ENCODE measurements at regions not wholly inside any gene's neighbourhood (a gene's known extent, or its start where the extent isn't known, plus 50 kb on each side); places are given as distances from the start of the nearest gene placed in this dataset.

DNA sequence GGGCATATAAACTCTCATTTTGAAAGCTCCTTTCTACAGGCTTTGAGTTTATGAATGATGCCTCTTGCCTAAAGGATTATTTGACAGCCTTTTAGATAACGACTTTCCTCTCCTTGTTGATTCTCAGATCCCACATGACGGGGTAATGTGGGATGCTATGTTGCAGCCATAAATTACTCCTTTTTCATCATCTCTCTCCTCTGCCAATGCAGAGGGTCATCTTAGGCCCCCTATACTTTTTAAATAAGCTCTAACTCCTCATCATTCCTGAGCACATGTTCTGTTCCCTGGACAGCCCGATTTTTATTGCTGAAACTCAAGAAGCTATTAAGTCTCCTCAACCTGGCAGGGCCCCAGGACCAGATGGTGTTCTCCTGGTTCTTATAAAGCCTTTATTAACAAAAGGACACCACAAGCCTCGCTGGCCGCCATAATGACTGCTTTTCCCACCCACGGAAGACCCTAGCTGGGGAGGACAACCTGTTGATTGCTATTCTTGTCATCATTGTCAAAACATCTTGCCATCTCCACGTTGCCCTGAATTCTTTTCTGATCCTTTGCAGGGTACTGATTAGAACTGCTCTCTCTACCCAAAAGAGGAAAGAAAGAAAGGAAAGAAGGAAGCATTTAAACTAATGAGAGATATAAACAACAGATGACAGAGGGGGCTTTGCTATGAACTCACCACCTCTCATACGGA lies 150.7 kb downstream of the DHX15 start:
- TF ChIP-seq, protein P1, sequence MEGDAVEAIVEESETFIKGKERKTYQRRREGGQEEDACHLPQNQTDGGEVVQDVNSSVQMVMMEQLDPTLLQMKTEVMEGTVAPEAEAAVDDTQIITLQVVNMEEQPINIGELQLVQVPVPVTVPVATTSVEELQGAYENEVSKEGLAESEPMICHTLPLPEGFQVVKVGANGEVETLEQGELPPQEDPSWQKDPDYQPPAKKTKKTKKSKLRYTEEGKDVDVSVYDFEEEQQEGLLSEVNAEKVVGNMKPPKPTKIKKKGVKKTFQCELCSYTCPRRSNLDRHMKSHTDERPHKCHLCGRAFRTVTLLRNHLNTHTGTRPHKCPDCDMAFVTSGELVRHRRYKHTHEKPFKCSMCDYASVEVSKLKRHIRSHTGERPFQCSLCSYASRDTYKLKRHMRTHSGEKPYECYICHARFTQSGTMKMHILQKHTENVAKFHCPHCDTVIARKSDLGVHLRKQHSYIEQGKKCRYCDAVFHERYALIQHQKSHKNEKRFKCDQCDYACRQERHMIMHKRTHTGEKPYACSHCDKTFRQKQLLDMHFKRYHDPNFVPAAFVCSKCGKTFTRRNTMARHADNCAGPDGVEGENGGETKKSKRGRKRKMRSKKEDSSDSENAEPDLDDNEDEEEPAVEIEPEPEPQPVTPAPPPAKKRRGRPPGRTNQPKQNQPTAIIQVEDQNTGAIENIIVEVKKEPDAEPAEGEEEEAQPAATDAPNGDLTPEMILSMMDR (conservative IDR thresholded peaks at IDR 0.05; ENCODE audit: low read length), result no peak
- TF ChIP-seq EZH2phosphoT487 (IDR thresholded peaks at IDR 0.05; ENCODE audit: borderline replicate concordance), result no peak
